Astrocyte of the spinal cord (primary cell): ENCODE measurements at regions not wholly inside any gene's neighbourhood (a gene's known extent, or its start where the extent isn't known, plus 50 kb on each side); places are given as distances from the start of the nearest gene placed in this dataset.

ENCODE experiments used
- DNase-seq: peaks from one replicate; pipeline ENCODE4 v3.0.0; 2011; ENCODE audit warnings: low read depth, low spot score
- H3K4me3 ChIP-seq: 2 replicates; pipeline ENCODE4 v1.5.1; 2011; ENCODE audit warnings: low read depth, mild to moderate bottlenecking, low read length, moderate library complexity
- CTCF ChIP-seq: IDR thresholded peaks from 2 replicates; pipeline ENCODE4 v1.5.1; 2012; ENCODE audit warnings: low read depth, mild to moderate bottlenecking, low read length, inconsistent platforms
- in situ Hi-C: cut with HindIII; loops from 2 replicates; pipeline ENCODE4 v1.10.0; 2017; ENCODE audit warnings: low sequenced_read_pairs

- TF ChIP-seq CTCF = no peak
- DNase-seq = no peak
- in situ Hi-C loops = no loop called here
- no peak overlapping the region for H3K4me3 ChIP-seq
Measured at GRCh38 chr17:71942626-71943025, 178.2 kb upstream of the SOX9 start.

DNA sequence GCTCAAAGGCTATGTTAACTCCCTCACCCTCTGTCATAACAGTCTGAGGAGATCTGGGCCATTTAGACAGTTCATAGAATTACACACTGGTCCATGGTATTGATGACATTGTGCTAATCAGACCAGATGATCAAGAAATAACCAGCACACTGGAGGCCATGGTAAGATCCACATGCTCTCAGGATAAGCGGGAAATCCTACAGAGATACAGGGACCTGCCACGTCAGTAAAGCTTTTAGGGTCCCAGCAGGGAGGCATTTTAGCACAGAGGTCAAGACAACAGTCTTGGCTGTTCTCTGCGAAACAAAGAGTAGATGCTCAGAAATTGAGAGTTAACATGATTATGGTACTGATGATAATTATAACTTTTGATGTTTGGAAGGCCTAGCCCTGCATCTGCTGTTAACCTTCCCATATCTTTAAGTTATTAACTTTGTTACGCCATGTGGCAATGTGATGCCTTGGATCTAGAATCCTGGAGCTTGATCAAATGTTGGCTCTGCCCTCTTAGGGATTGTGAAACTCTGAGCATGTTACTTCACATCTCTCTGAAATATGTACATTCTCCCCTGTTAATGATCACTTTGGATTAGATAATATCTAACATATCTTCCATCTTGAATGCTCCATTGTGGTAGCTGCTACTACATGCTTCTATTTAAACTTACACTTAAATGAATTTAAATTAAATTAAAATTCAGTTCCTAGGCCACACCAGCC lies 172.0 kb upstream of the SOX9 start:
- DNase-seq = no peak
- no peak for TF ChIP-seq CTCF
- no peak overlapping the region for H3K4me3 ChIP-seq
- in situ Hi-C loops = no loop called here

DNA sequence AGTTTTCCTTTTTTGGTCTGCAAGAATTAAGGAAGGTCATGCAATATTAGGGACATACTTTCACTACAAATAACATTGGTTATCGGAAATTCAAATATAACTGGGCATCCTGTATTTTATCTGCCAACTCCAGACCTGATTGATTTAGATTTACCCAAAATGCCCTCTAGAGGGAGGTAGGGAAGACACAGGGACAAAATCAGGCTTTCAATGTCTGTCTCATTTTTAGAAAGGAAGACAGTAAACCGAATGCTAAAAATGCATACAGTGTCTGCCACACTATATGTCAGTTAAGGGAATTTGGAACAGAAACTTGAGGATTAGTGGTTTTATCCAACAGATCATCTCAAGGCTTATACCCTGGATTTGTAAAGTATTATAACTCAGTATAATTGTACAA lies 161.7 kb upstream of the SOX9 start:
- DNase-seq = peak; percentile 13

GRCh38 chr17:71963351-71963750 lies 157.5 kb upstream of the SOX9 start:
- no peak for TF ChIP-seq CTCF
- DNase-seq = no peak
- in situ Hi-C loops = no loop called here
- H3K4me3 ChIP-seq = no peak overlapping the region

More for the DNA sequence above, 161.7 kb upstream of the SOX9 start:
- in situ Hi-C loops = no loop called here
- no peak overlapping the region for H3K4me3 ChIP-seq
- TF ChIP-seq CTCF = peak; percentile 60

DNA sequence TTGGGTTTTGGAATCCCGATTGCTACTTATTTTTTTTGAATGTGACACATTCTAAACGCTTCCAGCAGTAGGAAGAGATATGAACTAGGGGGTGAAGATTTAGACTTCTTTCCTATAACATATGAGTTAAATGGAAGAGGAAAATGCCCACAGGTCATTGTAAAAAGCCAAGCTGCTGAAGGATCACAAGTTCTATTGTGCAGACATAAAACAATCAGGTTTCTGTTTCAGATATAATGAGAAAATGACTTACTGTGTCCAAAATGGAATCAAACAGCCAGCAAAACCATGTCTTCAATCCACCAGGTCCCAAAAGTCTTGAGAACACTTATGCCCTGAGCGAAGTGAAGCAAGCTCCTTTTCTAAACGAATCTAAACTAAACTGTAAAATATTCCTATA lies 157.0 kb upstream of the SOX9 start:
- in situ Hi-C loops = no loop called here
- no peak overlapping the region for H3K4me3 ChIP-seq
- no peak for TF ChIP-seq CTCF
- DNase-seq = no peak

DNA sequence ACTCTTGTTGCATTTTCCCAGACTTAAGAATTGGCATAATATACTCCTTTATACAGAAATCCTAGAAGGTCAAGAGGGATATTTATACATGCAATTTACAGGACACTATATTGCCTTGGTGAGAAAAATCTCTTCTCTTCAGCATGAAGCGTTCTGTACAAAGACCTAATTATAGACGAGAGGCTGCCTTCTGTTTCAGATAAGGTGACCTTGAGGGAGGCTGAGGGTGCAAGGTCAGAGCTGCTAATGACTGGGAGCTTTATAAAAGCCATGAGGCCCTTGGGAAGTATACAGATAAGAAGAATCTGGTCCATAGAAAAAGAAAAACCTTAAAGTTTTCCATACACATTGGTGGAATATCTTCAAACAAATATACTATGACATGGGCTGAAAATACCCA lies 156.3 kb upstream of the SOX9 start:
- no peak for TF ChIP-seq CTCF
- in situ Hi-C loops = no loop called here
- DNase-seq = no peak
- H3K4me3 ChIP-seq = no peak overlapping the region
